DND-41 (cell line): ENCODE measurements at regions not wholly inside any gene's neighbourhood (a gene's known extent, or its start where the extent isn't known, plus 50 kb on each side); places are given as distances from the start of the nearest gene placed in this dataset.

Experiments used
- EZH2 ChIP-seq: IDR thresholded peaks from 3 replicates; pipeline ENCODE4 v1.6.1; 2012; ENCODE audit warnings: borderline replicate concordance, low read depth, mild to moderate bottlenecking, moderate library complexity, low read length, inconsistent platforms; ENCODE audit not compliant: severe bottlenecking
- TF ChIP-seq, protein P1 (sequence below): IDR thresholded peaks from 2 replicates; pipeline ENCODE4 v1.5.1; 2012; ENCODE audit warnings: borderline replicate concordance, low read length, moderate library complexity, mild to moderate bottlenecking; ENCODE audit not compliant: poor library complexity, severe bottlenecking; ENCODE audit errors: extremely low read depth

DNA sequence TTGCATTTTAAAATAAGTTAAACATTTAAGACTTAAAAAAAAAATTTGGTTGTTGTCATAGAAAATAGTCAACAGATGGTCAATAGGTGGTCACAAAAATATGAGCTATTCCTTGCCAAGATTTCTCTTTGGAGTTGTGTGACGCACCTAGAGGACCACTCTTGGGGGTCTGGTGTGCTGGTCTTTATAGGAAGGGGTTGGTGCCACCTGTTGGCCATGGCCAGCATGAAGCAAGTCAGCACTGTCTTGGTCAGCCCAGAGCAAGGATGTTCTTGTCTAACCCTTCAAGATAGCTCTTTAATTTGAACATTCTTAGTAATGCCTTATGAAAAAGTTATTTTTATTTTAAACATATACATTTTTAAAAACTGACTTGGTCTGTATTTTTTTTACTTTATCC is 267.9 kb upstream of the CNTNAP2 start:
- TF ChIP-seq, protein P1, sequence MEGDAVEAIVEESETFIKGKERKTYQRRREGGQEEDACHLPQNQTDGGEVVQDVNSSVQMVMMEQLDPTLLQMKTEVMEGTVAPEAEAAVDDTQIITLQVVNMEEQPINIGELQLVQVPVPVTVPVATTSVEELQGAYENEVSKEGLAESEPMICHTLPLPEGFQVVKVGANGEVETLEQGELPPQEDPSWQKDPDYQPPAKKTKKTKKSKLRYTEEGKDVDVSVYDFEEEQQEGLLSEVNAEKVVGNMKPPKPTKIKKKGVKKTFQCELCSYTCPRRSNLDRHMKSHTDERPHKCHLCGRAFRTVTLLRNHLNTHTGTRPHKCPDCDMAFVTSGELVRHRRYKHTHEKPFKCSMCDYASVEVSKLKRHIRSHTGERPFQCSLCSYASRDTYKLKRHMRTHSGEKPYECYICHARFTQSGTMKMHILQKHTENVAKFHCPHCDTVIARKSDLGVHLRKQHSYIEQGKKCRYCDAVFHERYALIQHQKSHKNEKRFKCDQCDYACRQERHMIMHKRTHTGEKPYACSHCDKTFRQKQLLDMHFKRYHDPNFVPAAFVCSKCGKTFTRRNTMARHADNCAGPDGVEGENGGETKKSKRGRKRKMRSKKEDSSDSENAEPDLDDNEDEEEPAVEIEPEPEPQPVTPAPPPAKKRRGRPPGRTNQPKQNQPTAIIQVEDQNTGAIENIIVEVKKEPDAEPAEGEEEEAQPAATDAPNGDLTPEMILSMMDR = peak; percentile 39
- TF ChIP-seq EZH2 = no peak
